HepG2 (cell line): ENCODE measurements at regions not wholly inside any gene's neighbourhood (a gene's known extent, or its start where the extent isn't known, plus 50 kb on each side); places are given as distances from the start of the nearest gene placed in this dataset.

ENCODE experiments used
- ATAC-seq: fragments of 200-7000 bp; cut with Tn5 transposase; 3 replicates; pipeline ENCODE4 v1.9.1; 2020; ENCODE audit warnings: mild to moderate bottlenecking, moderate library complexity
- BruUV-seq: library from RNA; stranded (reverse); fragments of 400-500 nt; replicated peaks from 2 replicates; lab custom pipeline; 2021; lab: Mats Ljungman, UMichigan
- CTCF ChIA-PET: fragments of 300-600 bp; formaldehyde crosslinking; extraction: SDS; loops from one replicate; lab custom pipeline; 2021; ENCODE audit warnings: low total read pairs, inconsistent platforms, low intra/inter-chr PET ratio; lab: Yijun Ruan, JAX
- POLR2A ChIA-PET: fragments of 350-600 bp; sonication (Branson Sonifier 250); formaldehyde crosslinking; loops from one replicate; lab custom pipeline; 2020; ENCODE audit warnings: antibody characterized with exemption, inconsistent platforms; lab: Yijun Ruan, JAX
- DNase-seq: peaks from one replicate; pipeline ENCODE4 v3.0.0-alpha.2; 2015; ENCODE audit warnings: low spot score
- FAIRE-seq: peaks from 3 replicates; lab custom pipeline; 2011; peaks lifted over from hg19 to GRCh38; lab: Jason Lieb, UNC
- H2AFZ ChIP-seq: one replicate; pipeline ENCODE4 v1.6.1; 2011; ENCODE audit warnings: low read length, inconsistent platforms
- H3K27ac ChIP-seq: fragments of 300-600 bp; 3 replicates; pipeline ENCODE4 v1.8.0; 2011; ENCODE audit warnings: mixed run types, mild to moderate bottlenecking, mixed read lengths, low read length, inconsistent platforms; ENCODE audit not compliant: insufficient read depth; ENCODE audit errors: extremely low read length
- H3K27me3 ChIP-seq, 2 experiments: fragments of 200-600 bp in 1 of 2; 2 replicates in 1 of 2; 3 replicates in 1 of 2; pipeline versions ENCODE4 v1.6.0 to v1.8.0; 2011; ENCODE audit warnings: low read length in 2 of 2, mild to moderate bottlenecking in 2 of 2, moderate library complexity in 2 of 2, inconsistent platforms in 1 of 2; ENCODE audit not compliant: insufficient read depth in 2 of 2, control insufficient read depth in 1 of 2
- H3K36me3 ChIP-seq, 2 experiments: fragments of 200-600 bp in 1 of 2; replicated peaks in 1 of 2; 2 replicates in 1 of 2; 3 replicates in 1 of 2; pipeline versions ENCODE4 v1.5.1 to v1.8.0; 2011; ENCODE audit warnings: low read length in 2 of 2, inconsistent platforms in 1 of 2; ENCODE audit not compliant: insufficient read depth in 2 of 2, control insufficient read depth in 1 of 2
- H3K4me1 ChIP-seq: 2 replicates; pipeline ENCODE4 v1.5.1; 2012; ENCODE audit warnings: low read length, inconsistent platforms; ENCODE audit not compliant: insufficient read depth
- H3K4me2 ChIP-seq: 2 replicates; pipeline ENCODE4 v1.6.0; 2011; ENCODE audit warnings: low read depth, low read length, inconsistent platforms
- H3K4me3 ChIP-seq, 3 experiments: fragments of 200-600 bp in 1 of 3; sonication (generic), shearing (Covaris generic) in 1 of 3; replicated peaks in 1 of 3; 2 replicates each; pipeline ENCODE4 v1.5.1; 2011 to 2016; ENCODE audit warnings: low read length in 3 of 3, inconsistent platforms in 2 of 3, low read depth in 2 of 3, mild to moderate bottlenecking in 2 of 3, control low read depth in 1 of 3, mixed read lengths in 1 of 3; ENCODE audit not compliant: insufficient read depth in 1 of 3
- H3K79me2 ChIP-seq: one replicate; pipeline ENCODE4 v1.6.1; 2011; ENCODE audit warnings: low read length, inconsistent platforms; ENCODE audit not compliant: insufficient read depth
- H3K9ac ChIP-seq: 2 replicates; pipeline ENCODE4 v1.6.0; 2011; ENCODE audit warnings: mild to moderate bottlenecking, low read depth, low read length, inconsistent platforms; ENCODE audit not compliant: insufficient read depth
- H3K9me3 ChIP-seq: 2 replicates; pipeline ENCODE4 v1.5.1; 2012; ENCODE audit warnings: mild to moderate bottlenecking, low read length
- H4K20me1 ChIP-seq: 2 replicates; pipeline ENCODE4 v1.6.0; 2011; ENCODE audit warnings: inconsistent platforms, mild to moderate bottlenecking, low read length, moderate library complexity; ENCODE audit not compliant: insufficient read depth
- DDIT3 ChIP-seq: sonication (generic); formaldehyde crosslinking; IDR thresholded peaks from 2 replicates; pipeline ENCODE4 v1.4.0; 2020; ENCODE audit warnings: mild to moderate bottlenecking, missing genetic modification reagents
- IRX3 ChIP-seq: sonication (generic); formaldehyde crosslinking; IDR thresholded peaks from 2 replicates; pipeline ENCODE4 v1.8.1; 2023; ENCODE audit warnings: mild to moderate bottlenecking, low read depth, missing genetic modification reagents, borderline replicate concordance
- MAZ ChIP-seq, 2 experiments: sonication (generic) in 1 of 2; formaldehyde crosslinking in 1 of 2; IDR thresholded peaks; 2 replicates each; pipeline versions ENCODE4 v1.5.0 to v1.6.1; 2012 to 2020; ENCODE audit warnings: low read depth in 2 of 2, mild to moderate bottlenecking in 2 of 2, borderline replicate concordance in 1 of 2, improper control_type of control experiment in 1 of 2, low read length in 1 of 2, missing genetic modification reagents in 1 of 2, moderate library complexity in 1 of 2
- MEF2D ChIP-seq: sonication (generic); formaldehyde crosslinking; IDR thresholded peaks from 2 replicates; pipeline ENCODE4 v1.5.1; 2020; ENCODE audit warnings: mild to moderate bottlenecking, missing genetic modification reagents
- PHF5A ChIP-seq: IDR thresholded peaks from one replicate; pipeline ENCODE4 v1.6.1; 2018; ENCODE audit warnings: low read depth, missing genetic modification reagents; ENCODE audit not compliant: unreplicated experiment
- RBFOX2 ChIP-seq: fragments of 200-400 bp; formaldehyde crosslinking; IDR thresholded peaks from 2 replicates; pipeline ENCODE4 v1.6.1; 2017; ENCODE audit warnings: low read depth, mild to moderate bottlenecking, low read length
- RFXANK ChIP-seq: IDR thresholded peaks from 2 replicates; pipeline ENCODE4 v1.6.1; 2016
- SKI ChIP-seq: fragments of 450-650 bp; IDR thresholded peaks from one replicate; pipeline ENCODE4 v1.6.1; 2018; ENCODE audit warnings: mild to moderate bottlenecking; ENCODE audit not compliant: partially characterized antibody
- TAF1 ChIP-seq: sonication (generic); formaldehyde crosslinking; IDR thresholded peaks from 2 replicates; pipeline ENCODE4 v1.4.0; 2020; ENCODE audit warnings: missing genetic modification reagents
- ZBTB38 ChIP-seq: sonication (generic); formaldehyde crosslinking; IDR thresholded peaks from 2 replicates; pipeline ENCODE4 v1.5.1; 2020; ENCODE audit warnings: mild to moderate bottlenecking, missing genetic modification reagents
- ZBTB7B ChIP-seq: sonication (generic); formaldehyde crosslinking; IDR thresholded peaks from 2 replicates; pipeline ENCODE4 v1.4.0; 2020; ENCODE audit warnings: missing genetic modification reagents
- ZKSCAN8 ChIP-seq: IDR thresholded peaks from 2 replicates; pipeline ENCODE4 v1.6.1; 2016; ENCODE audit warnings: borderline replicate concordance, missing genetic modification reagents, missing compliant biosample characterization
- ZNF451 ChIP-seq: sonication (generic); formaldehyde crosslinking; IDR thresholded peaks from 2 replicates; pipeline ENCODE4 v1.5.0; 2020; ENCODE audit warnings: mild to moderate bottlenecking, missing genetic modification reagents
- ZNF513 ChIP-seq: sonication (generic); formaldehyde crosslinking; conservative IDR thresholded peaks from 2 replicates; pipeline ENCODE4 v1.5.0; 2020; ENCODE audit warnings: missing genetic modification reagents
- ZNF562 ChIP-seq: sonication (generic); formaldehyde crosslinking; IDR thresholded peaks from 2 replicates; pipeline ENCODE4 v1.8.0; 2022; ENCODE audit warnings: missing genetic modification reagents, borderline replicate concordance
- ZNF749 ChIP-seq: sonication (generic); formaldehyde crosslinking; IDR thresholded peaks from 2 replicates; pipeline ENCODE4 v1.8.0; 2022; ENCODE audit warnings: mild to moderate bottlenecking, missing genetic modification reagents, moderate library complexity, borderline replicate concordance
- WGBS: methylation state at CpG from one replicate; pipeline ENCODE4 v1.1.6; 2017; ENCODE audit warnings: low lambda C conversion rate; 5-methylcytosine and 5-hydroxymethylcytosine counted together
- in situ Hi-C: cut with HindIII; loops from 2 replicates; pipeline ENCODE4 v1.10.0; 2017; ENCODE audit warnings: low pct_unique_long_range_greater_than_20kb; ENCODE audit not compliant: extremely low pct_ligation_motif_present
- intact Hi-C: fragments of 100-400 bp; cut with micrococcal nuclease; formaldehyde crosslinking; loops from one replicate; pipeline ENCODE4 v1.10.0; 2022; ENCODE audit not compliant: unreplicated experiment
- TF ChIP-seq, protein P1 (sequence below): sonication (generic); formaldehyde crosslinking; IDR thresholded peaks from 2 replicates; pipeline ENCODE4 v1.8.1; 2023; ENCODE audit warnings: mild to moderate bottlenecking, missing genetic modification reagents

DNA sequence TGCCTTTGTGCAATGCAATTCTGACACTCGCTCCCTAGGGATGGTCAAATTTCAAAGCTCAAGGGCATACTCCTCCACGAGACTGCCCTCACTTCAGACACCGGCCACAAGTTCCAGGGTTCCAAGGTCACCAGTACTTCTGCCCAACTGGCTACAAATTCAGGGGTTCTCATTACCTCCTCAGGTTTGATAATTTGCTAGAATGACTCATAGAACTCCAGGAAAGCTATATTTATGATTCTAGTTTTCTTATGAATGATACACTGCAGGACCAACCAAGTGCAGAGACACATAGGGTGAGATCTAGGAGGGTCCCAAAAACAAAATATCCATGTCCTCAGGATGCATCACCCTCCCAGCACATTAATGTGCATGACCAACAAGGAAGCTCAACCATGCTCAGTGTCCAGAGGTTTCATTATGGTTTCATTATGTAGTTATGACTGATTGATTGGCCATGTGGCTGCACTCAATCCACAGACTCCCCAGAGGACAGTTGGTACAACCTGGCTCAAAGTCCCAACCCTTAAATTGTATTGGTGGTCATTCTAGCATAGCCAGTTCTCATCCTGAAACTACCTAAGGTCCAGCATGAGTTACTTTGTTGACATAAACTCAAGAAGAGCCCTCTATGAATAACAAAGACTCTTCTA is 170.4 kb upstream of the LRRN1 start (continued):
- TF ChIP-seq ZNF513 (no peak), ZKSCAN8 (no peak), ZNF562 (CRISPR knock-in tag) (no peak), MEF2D (CRISPR knock-in tag) (no peak), PHF5A (CRISPR knock-in tag) (no peak), SKI (no peak), ZBTB38 (no peak), TAF1 (CRISPR knock-in tag) (no peak), RBFOX2 (no peak)
- TF ChIP-seq, protein P1, sequence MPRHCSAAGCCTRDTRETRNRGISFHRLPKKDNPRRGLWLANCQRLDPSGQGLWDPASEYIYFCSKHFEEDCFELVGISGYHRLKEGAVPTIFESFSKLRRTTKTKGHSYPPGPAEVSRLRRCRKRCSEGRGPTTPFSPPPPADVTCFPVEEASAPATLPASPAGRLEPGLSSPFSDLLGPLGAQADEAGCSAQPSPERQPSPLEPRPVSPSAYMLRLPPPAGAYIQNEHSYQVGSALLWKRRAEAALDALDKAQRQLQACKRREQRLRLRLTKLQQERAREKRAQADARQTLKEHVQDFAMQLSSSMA = no peak

DNA sequence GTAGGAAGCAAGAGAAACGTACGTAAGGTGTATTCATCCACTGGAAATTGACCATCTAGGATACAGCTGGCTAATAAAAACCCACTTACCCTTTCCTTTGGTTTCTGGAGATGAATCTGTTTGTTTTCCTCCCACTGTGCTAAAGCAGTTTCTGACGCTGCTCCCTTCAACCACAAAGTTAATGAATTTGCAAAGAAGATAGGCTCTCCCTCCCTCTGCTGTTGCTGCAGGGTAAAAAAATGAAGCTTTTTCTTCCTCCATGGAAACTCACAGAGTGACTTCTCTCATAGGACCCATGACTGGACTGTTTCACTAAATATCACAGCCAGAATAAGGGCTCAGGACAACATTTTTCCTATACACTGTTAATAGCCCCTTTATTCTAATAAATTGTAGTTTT is 172.1 kb upstream of the LRRN1 start:
- TF ChIP-seq ZNF451 (no peak), ZBTB7B (CRISPR knock-in tag) (no peak), RFXANK (CRISPR knock-in tag) (no peak), ZNF749 (CRISPR knock-in tag) (no peak), MAZ (IDR thresholded peaks at IDR 0.05; ENCODE audit: borderline replicate concordance, low read depth, low read length) (no peak), MAZ (CRISPR knock-in tag; IDR thresholded peaks at IDR 0.05; ENCODE audit: low read depth) (no peak), DDIT3 (CRISPR knock-in tag) (no peak), IRX3 (no peak)
- no TSS peak for BruUV-seq
- ChIA-PET POLR2A (no interaction called here), CTCF (no interaction called here)
- Histone ChIP-seq H3K4me2 (no peak overlapping the region), H3K9me3 (no peaks in the 10 kb centered on the region), H4K20me1 (no peaks in the 10 kb centered on the region), H3K36me3 (no peaks in the 10 kb centered on the region), H3K27ac (no peak overlapping the region), H3K4me1 (no peaks in the 10 kb centered on the region), H2AFZ (no peak overlapping the region), H3K9ac (no peak overlapping the region), H3K27me3 (peaks cover 0 to 3% of the 10 kb centered on the region in 2 experiments; a peak in 1 of 5 replicates), H3K79me2 (no peaks in the 10 kb centered on the region), H3K4me3 (no peak overlapping the region)
- intact Hi-C loops (no loop called here), in situ Hi-C loops (no loop called here)
- DNase-seq = no peak
- 33% methylated on average over 3 of the region's 3 CpGs for WGBS
- ATAC-seq = no peak
- FAIRE-seq = no peak
